A549 (cell line): ENCODE measurements at regions not wholly inside any gene's neighbourhood (a gene's known extent, or its start where the extent isn't known, plus 50 kb on each side); places are given as distances from the start of the nearest gene placed in this dataset.
"Not testable (repeated sequence)": the region's sequence is repeated elsewhere in the genome, so short reads cannot be mapped to it uniquely, and the experiment has no call there.

Source experiments
- CEBPB ChIP-seq, 2 experiments: fragments of >200 bp in 1 of 2; sonication (Bioruptor Twin) in 1 of 2; formaldehyde crosslinking in 1 of 2; IDR thresholded peaks; 2 replicates each; pipeline ENCODE4 v1.6.1; 2012 to 2016
- CTCF ChIP-seq: fragments of >200 bp; sonication (Bioruptor Twin); formaldehyde crosslinking; IDR thresholded peaks from 3 replicates; pipeline ENCODE4 v1.5.1; 2016
- ELK1 ChIP-seq: fragments of 150-350 bp; IDR thresholded peaks from 2 replicates; pipeline ENCODE4 v1.6.1; 2014; ENCODE audit warnings: low read depth, mild to moderate bottlenecking, low read length
- EP300 ChIP-seq, 2 experiments: fragments of >200 bp; sonication (Bioruptor Twin); formaldehyde crosslinking; IDR thresholded peaks; 2 replicates in 1 of 2; 3 replicates in 1 of 2; pipeline ENCODE4 v1.6.1; 2016 to 2017
- HMGXB4 ChIP-seq: fragments of 250-450 bp; sonication (Bioruptor Pico); IDR thresholded peaks from 2 replicates; pipeline ENCODE4 v1.5.0; 2021; ENCODE audit warnings: mild to moderate bottlenecking, moderate library complexity, borderline replicate concordance
- JUN ChIP-seq, 2 experiments: fragments of >200 bp; sonication (Bioruptor Twin); formaldehyde crosslinking; IDR thresholded peaks; 2 replicates in 1 of 2; 3 replicates in 1 of 2; pipeline ENCODE4 v1.6.1; 2016 to 2017
- JUNB ChIP-seq: fragments of >200 bp; sonication (Bioruptor Twin); formaldehyde crosslinking; IDR thresholded peaks from 2 replicates; pipeline ENCODE4 v1.6.1; 2016
- KDM1A ChIP-seq: fragments of 200-600 bp; sonication (generic); IDR thresholded peaks from 2 replicates; pipeline ENCODE4 v1.6.1; 2016; ENCODE audit warnings: low read depth, mild to moderate bottlenecking
- NFE2L2 ChIP-seq: fragments of 150-350 bp; conservative IDR thresholded peaks from 2 replicates; pipeline ENCODE4 v1.6.1; 2014; ENCODE audit warnings: low read length
- PHF8 ChIP-seq: fragments of 200-600 bp; sonication (generic); IDR thresholded peaks from 2 replicates; pipeline ENCODE4 v1.6.1; 2016; ENCODE audit warnings: low read depth, mild to moderate bottlenecking, antibody characterized with exemption, moderate library complexity, borderline replicate concordance
- POLR2A ChIP-seq: IDR thresholded peaks from 2 replicates; pipeline ENCODE4 v1.6.1; 2012; ENCODE audit warnings: mild to moderate bottlenecking, low read length

- not testable (repeated sequence) for TF ChIP-seq CTCF; HMGXB4 (CRISPR knock-in tag); POLR2A; ELK1; EP300 (IDR thresholded peaks at IDR 0.05); PHF8; KDM1A; JUN (IDR thresholded peaks at IDR 0.05); JUNB; CEBPB (IDR thresholded peaks at IDR 0.05); NFE2L2
These were observed 62.3 kb upstream of the UGT2A3 start for GRCh38 chr4:69013933-69014332.
